ENCODE measurements at regions not wholly inside any gene's neighbourhood (a gene's known extent, or its start where the extent isn't known, plus 50 kb on each side); places are given as distances from the start of the nearest gene placed in this dataset.

- DNase-seq = no peak
These were observed 134.9 kb upstream of the IQSEC1 start for GRCh38 chr3:13207975-13208705.

GRCh38 chr3:13207578-13207922 lies 134.3 kb upstream of the IQSEC1 start:
- no peak for DNase-seq

DNA sequence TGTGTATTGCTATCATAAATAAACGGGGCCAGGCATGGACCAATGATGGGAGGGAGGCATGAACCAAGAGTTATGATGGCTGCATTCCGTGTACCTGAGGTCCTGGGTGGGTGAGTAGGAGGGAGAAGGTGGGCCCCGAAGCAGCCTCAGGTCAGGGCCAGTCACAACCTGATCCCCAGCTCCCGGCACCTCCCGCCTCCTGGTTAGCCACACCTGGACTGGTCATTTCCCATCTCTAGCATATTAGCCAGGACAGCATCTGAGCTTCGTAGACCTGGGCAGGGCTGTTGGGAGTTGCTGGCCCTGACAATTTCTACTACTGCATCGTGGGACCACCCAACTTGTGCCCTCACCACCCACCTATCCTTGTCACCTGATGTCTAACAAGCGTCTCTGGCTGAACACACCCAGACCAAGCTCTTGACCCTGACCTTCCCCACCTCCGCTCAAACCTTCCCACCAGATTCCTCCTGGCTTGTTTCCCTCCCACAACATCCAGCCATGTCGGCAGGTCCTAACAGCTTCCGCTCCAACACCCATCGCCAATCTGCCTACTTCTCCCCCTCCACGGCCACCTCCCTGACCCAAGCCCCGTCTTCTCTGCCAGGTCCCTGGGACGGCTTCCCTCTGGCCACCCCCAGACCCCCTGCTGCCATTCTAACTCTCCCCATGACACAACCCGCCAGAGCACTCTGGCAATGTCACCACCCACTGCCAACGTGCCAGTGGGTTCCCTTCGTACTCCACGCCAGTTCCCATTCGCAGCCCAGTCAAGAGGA lies 133.8 kb upstream of the IQSEC1 start:
- no peak for DNase-seq

- DNase-seq = no peak
These were observed 132.4 kb upstream of the IQSEC1 start for GRCh38 chr3:13205567-13206143.

- no peak for DNase-seq
These were observed 130.9 kb upstream of the IQSEC1 start for GRCh38 chr3:13204177-13204581.

DNA sequence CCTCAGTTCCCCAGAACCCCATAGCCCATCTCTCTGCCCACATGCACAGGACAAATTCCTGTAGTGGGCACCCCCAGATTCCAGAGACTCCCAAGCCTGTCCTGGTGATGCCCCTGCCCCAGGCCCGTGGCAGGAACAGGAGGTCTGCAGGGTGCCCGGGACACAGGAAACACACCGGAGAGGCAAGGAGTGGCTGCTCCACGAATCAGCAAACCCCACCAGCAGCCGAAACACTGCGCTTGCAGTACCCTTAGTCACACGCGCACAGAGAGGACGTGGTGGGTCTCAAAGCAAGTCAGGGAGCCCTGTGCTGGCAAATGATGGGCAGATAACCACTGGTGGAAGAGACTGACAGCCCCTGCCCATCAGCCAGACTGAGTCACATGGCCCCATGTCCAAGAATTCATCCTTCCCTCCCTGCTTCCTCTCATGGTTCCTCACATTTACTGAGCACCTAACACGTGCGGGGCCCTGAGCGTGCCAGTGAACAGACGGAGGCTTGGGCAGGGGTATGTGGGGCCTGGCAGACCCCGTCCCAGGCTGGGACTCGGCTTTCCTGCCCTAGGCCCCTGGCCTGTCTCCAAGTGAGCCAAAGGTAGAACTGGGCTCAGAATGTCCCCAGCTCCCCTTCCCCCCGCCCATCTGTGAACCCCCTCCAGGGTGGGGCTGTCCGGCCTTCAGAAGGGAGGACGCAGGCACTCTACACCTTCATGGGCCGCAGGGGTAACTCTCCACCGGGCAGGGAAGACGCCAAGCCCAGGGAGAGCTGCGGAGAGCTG lies 130.4 kb upstream of the IQSEC1 start:
- no peak for DNase-seq

DNA sequence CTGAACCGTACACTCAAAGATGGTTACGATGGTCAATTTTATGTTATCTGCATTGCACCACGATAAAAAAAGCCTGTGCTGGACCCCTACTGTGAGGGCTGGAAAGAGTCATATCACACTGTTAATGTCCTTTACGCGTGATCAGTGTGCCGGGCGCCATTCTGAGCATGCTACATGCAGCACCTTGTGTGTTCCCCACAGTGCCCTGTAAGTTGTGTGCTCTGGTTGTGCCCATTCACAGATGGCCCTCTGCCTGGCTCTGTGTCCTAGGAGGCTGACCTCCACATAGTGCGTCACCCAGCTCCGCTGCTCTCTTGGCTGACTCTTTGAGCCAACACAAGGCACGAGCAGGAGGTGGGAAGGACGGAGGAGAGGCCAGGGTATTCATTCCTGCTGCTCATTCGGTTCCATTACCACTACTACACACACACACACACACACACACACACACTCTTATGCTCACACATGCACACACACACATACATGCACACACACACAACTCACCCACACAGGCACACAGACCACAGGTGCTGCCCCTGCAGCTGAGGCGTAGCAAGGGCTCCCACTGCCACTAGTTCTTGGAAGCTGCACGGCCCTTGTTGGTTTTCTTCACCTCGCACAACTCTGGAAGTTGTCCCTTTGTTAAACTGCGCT lies 129.6 kb upstream of the IQSEC1 start:
- DNase-seq = no peak

GRCh38 chr3:13201851-13202250 lies 128.6 kb upstream of the IQSEC1 start:
- no peak for DNase-seq

- DNase-seq = peak; percentile 52
These were observed 127.7 kb upstream of the IQSEC1 start for GRCh38 chr3:13200946-13201345.

DNA sequence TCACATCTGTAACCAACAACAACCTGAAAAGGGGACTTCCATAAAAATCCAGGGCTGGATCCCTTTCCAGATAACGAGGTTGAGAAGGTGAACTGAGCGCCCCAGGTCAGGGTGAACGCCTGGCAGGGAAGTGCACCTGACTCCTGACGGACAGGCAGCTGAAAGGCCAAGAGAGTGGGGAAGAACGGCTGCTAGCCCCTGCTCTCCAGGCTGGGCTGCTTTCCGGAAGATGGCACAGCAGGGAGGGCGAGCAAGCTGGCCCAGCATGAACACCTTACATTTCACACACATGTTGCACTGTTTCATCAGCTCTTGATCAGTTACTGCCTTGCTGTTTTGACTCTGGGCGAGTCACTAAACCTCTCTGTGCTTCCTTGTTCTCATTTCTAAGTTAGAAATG lies 127.2 kb upstream of the IQSEC1 start:
- DNase-seq = no peak

GRCh38 chr3:13199899-13200451 lies 126.7 kb upstream of the IQSEC1 start:
- no peak for DNase-seq

DNA sequence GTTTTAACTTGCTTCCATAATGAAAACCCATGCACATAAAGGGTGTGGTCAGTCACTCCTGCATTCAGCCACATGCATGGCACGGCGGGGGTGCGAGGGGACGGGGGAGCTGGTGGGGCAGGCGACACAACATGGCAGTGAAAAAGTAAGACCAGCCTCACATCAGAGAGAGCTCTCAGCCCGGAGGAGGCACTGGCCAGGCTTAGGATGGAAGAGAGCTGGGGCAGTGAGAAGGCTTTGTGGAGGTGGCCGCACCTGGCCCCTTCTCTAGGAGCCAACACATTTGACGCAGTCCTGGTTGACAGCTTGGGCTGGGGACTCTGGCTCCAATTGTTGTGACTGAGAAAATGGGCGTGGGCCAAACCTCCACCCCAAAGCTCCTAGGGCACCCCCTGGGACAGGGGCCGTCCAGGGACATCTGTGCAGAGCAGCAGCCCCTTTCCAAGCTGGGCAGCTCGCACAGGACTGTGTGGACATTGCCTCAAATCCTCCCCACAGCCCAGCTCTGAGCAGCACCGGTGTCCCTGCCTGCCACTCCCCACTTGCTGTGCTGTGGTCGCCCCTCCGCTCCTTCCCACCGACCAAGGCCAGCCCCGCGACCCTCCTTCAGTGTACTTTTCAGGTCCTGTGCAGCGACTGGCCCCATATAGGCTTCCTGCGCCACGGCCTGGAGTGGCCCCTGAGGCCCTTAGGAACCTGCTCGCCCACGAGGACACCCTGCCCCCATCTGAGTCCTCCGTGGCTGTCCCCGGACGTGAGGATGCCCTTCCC lies 126.0 kb upstream of the IQSEC1 start:
- no peak for DNase-seq

DNA sequence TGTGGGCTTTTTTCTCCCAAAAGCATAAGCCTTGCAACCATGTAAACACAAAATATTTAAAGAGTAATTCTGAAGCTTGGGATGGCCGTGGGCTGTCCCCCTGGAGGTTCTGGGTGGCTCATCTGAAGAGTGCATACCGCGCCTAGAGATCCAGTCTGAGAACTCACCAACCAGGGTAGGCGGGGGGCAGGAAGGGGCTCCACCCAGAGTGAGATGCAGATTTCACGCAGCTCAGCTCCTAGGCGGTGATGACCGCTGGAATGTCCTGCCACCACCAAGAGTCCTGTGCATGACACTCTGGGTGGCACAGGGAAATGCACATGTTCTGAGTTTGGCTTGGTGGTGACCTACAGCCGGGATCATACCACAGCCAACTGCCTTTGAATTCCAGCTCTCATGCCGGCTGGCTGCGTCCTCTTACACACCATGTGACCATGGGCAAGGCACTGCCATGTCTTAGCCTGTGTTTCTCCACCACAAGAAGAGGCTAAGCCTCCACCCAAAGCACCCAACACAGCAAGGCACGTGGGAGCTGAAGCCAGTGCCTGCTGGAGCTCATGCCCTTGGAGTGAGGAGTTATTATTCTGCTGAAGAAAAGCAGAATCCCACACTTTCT lies 125.1 kb upstream of the IQSEC1 start:
- DNase-seq = no peak

GRCh38 chr3:13197795-13198194 lies 124.6 kb upstream of the IQSEC1 start:
- DNase-seq = no peak

GRCh38 chr3:13197281-13197680 lies 124.1 kb upstream of the IQSEC1 start:
- DNase-seq = no peak

GRCh38 chr3:13195374-13195773 lies 122.1 kb upstream of the IQSEC1 start:
- DNase-seq = no peak

DNA sequence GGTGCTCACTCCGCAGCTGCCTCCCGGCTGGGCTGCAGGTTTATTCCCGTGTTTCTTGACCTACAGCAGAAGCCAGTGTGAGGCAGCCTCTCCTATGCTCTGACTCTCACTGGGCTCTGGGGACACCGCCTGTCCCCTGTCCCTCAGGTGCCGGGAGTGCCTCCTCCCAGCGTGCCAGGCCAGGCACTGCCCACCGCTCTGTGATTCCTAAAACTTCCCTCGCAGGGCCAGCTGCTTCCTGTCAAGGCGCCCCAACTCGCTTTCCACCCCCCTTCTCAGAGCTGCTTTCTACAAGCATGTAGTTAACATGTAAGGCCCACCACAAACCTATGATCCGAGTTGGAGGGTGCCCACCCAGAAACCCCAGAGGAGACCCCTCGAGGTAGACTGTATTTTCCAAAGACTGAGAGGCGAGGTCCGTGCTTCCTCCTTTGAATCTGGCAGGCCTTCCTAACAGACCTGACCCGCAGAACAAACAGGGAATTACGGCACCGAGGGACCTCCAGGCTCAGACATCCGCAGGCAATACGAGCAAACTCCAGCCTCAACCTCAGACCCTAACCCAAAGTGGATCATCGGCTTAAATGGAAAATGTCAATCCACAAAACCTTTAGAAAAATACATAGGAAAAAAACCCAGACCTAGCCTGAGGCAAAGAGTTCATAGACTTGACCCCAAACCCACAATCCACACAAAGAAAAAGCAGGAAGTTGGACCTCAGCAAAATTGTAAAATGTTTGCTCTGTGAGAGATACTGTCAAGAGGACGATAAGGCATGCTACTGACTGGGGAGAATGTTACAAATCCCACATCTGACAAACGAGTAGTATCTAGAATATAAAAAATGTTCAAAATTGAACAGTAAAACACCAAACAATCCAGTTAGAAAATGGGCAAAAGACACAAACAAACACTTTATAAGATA lies 121.3 kb upstream of the IQSEC1 start:
- peak; percentile 31 for DNase-seq

GRCh38 chr3:13193320-13194284 lies 120.4 kb upstream of the IQSEC1 start:
- peak; percentile 32 for DNase-seq

All from retina (tissue), 1 donor.